K562 (cell line): ENCODE measurements at regions not wholly inside any gene's neighbourhood (a gene's known extent, or its start where the extent isn't known, plus 50 kb on each side); places are given as distances from the start of the nearest gene placed in this dataset.

Experiments used
- ARNT ChIP-seq, 2 experiments: fragments of 450-650 bp; IDR thresholded peaks; 2 replicates each; pipeline ENCODE4 v1.6.1; 2016; ENCODE audit warnings: mild to moderate bottlenecking in 1 of 2
- GATA2 ChIP-seq: sonication (generic); formaldehyde crosslinking; IDR thresholded peaks from 2 replicates; pipeline ENCODE4 v1.4.0; 2020; ENCODE audit warnings: mild to moderate bottlenecking, missing genetic modification reagents
- KDM1A ChIP-seq, 2 experiments: fragments of 450-650 bp; IDR thresholded peaks; 2 replicates each; pipeline ENCODE4 v1.6.1; 2016; ENCODE audit warnings: mild to moderate bottlenecking in 2 of 2
- MLX ChIP-seq, 2 experiments: fragments of 450-650 bp in 1 of 2; sonication (generic) in 1 of 2; formaldehyde crosslinking; conservative IDR thresholded peaks; 2 replicates each; pipeline versions ENCODE4 v1.4.0 to v1.8.1; 2020 to 2022; ENCODE audit warnings: mild to moderate bottlenecking in 1 of 2, missing genetic modification reagents in 1 of 2
- NFE2L1 ChIP-seq: fragments of 450-650 bp; IDR thresholded peaks from 2 replicates; pipeline ENCODE4 v1.6.1; 2016; ENCODE audit warnings: missing genetic modification characterization, low read depth, mild to moderate bottlenecking, missing compliant biosample characterization, moderate library complexity, borderline replicate concordance
- POLR2AphosphoS5 ChIP-seq: IDR thresholded peaks from 2 replicates; pipeline ENCODE4 v1.6.1; 2011; ENCODE audit warnings: mild to moderate bottlenecking, low read depth, low read length, moderate library complexity; ENCODE audit not compliant: control insufficient read depth, insufficient read depth
- PTTG1 ChIP-seq: fragments of 450-650 bp; IDR thresholded peaks from 2 replicates; pipeline ENCODE4 v1.6.1; 2016; ENCODE audit warnings: low read depth, mild to moderate bottlenecking, missing genetic modification characterization, missing compliant biosample characterization
- RBFOX2 ChIP-seq: fragments of 200-400 bp; formaldehyde crosslinking; IDR thresholded peaks from 2 replicates; pipeline ENCODE4 v1.6.1; 2017; ENCODE audit warnings: low read depth, mild to moderate bottlenecking, low read length, moderate library complexity
- RBM39 ChIP-seq: fragments of 200-400 bp; formaldehyde crosslinking; optimal IDR thresholded peaks from 2 replicates; pipeline ENCODE3; 2018; ENCODE audit warnings: low read depth, low read length
- SNAPC5 ChIP-seq: fragments of 250-450 bp; sonication (Bioruptor Pico); IDR thresholded peaks from 2 replicates; pipeline ENCODE4 v1.8.0; 2021; ENCODE audit warnings: moderate library complexity, mild to moderate bottlenecking, inconsistent platforms
- SRSF7 ChIP-seq: fragments of 200-400 bp; formaldehyde crosslinking; optimal IDR thresholded peaks from 2 replicates; pipeline ENCODE3; 2017; ENCODE audit warnings: mild to moderate bottlenecking, low read depth, low read length
- THRB ChIP-seq: fragments of 450-650 bp; formaldehyde crosslinking; conservative IDR thresholded peaks from 2 replicates; pipeline ENCODE4 v1.4.0; 2022; ENCODE audit warnings: mild to moderate bottlenecking, missing genetic modification characterization
- ZFPM2 ChIP-seq: fragments of 250-450 bp; sonication (Bioruptor Pico); IDR thresholded peaks from 2 replicates; pipeline ENCODE4 v1.5.1; 2022; ENCODE audit warnings: mild to moderate bottlenecking
- TF ChIP-seq, protein P1 (sequence below), 3 experiments: fragments of 200-800 bp in 1 of 3; fragments of 250-450 bp in 1 of 3; fragments of 450-650 bp in 1 of 3; sonication (Bioruptor Pico) in 1 of 3; sonication (Bioruptor generic) in 1 of 3; formaldehyde crosslinking in 1 of 3; IDR thresholded peaks; 2 replicates each; pipeline versions ENCODE4 v1.6.1 to v1.8.0; 2016 to 2022; ENCODE audit warnings: mild to moderate bottlenecking in 2 of 3, missing genetic modification characterization in 2 of 3, missing compliant biosample characterization in 1 of 3, moderate library complexity in 1 of 3
- TF ChIP-seq, protein P2 (sequence below): fragments of 450-650 bp; IDR thresholded peaks from 2 replicates; pipeline ENCODE4 v1.6.1; 2016
- TF ChIP-seq, protein P3 (sequence below), 2 experiments: IDR thresholded peaks in 1 of 2; conservative IDR thresholded peaks in 1 of 2; 2 replicates each; pipeline ENCODE4 v1.6.1; 2016; ENCODE audit warnings: low read depth in 2 of 2, mild to moderate bottlenecking in 1 of 2, missing compliant biosample characterization in 1 of 2, missing genetic modification characterization in 1 of 2, moderate library complexity in 1 of 2

DNA sequence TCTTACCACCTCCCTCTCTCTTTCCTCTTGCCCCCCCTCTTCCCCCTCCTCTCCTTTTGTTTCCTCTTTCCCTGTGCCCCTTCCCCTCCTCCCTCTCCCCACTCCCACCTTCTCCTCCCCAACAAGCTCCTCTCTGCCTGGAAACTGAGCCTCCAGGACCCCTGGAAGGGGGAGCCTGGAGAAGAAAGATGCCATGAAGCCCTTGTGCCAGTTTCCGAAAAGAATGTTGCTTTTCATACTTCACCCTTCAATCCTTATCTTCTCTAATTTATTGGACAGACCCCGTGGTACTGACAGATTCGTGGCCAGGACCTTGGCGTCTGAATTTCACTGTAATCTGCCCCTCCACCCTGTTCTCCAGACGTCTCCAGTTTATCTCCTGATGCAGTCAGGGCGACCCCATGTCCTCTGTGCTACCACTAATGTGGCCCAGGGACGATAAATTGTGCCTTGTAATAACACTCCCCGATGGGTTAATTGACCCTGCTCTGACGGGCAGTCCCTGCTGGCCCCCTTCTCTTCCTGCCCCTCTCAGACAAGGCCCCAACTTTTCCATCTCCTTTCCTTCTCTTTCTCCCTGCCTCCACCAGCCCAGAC lies 138.4 kb upstream of the GSE1 start (continued):
- TF ChIP-seq, protein P1, sequence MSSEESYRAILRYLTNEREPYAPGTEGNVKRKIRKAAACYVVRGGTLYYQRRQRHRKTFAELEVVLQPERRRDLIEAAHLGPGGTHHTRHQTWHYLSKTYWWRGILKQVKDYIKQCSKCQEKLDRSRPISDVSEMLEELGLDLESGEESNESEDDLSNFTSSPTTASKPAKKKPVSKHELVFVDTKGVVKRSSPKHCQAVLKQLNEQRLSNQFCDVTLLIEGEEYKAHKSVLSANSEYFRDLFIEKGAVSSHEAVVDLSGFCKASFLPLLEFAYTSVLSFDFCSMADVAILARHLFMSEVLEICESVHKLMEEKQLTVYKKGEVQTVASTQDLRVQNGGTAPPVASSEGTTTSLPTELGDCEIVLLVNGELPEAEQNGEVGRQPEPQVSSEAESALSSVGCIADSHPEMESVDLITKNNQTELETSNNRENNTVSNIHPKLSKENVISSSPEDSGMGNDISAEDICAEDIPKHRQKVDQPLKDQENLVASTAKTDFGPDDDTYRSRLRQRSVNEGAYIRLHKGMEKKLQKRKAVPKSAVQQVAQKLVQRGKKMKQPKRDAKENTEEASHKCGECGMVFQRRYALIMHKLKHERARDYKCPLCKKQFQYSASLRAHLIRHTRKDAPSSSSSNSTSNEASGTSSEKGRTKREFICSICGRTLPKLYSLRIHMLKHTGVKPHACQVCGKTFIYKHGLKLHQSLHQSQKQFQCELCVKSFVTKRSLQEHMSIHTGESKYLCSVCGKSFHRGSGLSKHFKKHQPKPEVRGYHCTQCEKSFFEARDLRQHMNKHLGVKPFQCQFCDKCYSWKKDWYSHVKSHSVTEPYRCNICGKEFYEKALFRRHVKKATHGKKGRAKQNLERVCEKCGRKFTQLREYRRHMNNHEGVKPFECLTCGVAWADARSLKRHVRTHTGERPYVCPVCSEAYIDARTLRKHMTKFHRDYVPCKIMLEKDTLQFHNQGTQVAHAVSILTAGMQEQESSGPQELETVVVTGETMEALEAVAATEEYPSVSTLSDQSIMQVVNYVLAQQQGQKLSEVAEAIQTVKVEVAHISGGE (CRISPR knock-in tag; IDR thresholded peaks at IDR 0.05) = peak in 1 of 3 experiments; percentile 51; a peak in 2 of 6 replicates
- TF ChIP-seq KDM1A (IDR thresholded peaks at IDR 0.05) (peak; percentile 77 to 81), PTTG1 (no peak), RBM39 (no peak), ARNT (IDR thresholded peaks at IDR 0.05) (no peak), SNAPC5 (CRISPR knock-in tag) (no peak), THRB (CRISPR knock-in tag) (no peak), POLR2AphosphoS5 (peak; percentile 70; the same call in 1 of the 2 replicates), SRSF7 (no peak), RBFOX2 (no peak), MLX (CRISPR knock-in tag; conservative IDR thresholded peaks at IDR 0.05) (no peak), ZFPM2 (CRISPR knock-in tag) (no peak), GATA2 (CRISPR knock-in tag) (peak; percentile 72), NFE2L1 (tag) (no peak)
- TF ChIP-seq, protein P2, sequence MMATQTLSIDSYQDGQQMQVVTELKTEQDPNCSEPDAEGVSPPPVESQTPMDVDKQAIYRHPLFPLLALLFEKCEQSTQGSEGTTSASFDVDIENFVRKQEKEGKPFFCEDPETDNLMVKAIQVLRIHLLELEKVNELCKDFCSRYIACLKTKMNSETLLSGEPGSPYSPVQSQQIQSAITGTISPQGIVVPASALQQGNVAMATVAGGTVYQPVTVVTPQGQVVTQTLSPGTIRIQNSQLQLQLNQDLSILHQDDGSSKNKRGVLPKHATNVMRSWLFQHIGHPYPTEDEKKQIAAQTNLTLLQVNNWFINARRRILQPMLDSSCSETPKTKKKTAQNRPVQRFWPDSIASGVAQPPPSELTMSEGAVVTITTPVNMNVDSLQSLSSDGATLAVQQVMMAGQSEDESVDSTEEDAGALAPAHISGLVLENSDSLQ = peak; percentile 34; the same call in 1 of the 2 replicates
- TF ChIP-seq, protein P3, sequence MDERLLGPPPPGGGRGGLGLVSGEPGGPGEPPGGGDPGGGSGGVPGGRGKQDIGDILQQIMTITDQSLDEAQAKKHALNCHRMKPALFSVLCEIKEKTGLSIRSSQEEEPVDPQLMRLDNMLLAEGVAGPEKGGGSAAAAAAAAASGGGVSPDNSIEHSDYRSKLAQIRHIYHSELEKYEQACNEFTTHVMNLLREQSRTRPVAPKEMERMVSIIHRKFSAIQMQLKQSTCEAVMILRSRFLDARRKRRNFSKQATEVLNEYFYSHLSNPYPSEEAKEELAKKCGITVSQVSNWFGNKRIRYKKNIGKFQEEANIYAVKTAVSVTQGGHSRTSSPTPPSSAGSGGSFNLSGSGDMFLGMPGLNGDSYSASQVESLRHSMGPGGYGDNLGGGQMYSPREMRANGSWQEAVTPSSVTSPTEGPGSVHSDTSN (CRISPR knock-in tag; IDR thresholded peaks at IDR 0.05; ENCODE audit: low read depth) = no peak
- TF ChIP-seq, protein P3 (tag; conservative IDR thresholded peaks at IDR 0.05; ENCODE audit: low read depth) = peak; percentile 82
